ENCODE measurements at regions not wholly inside any gene's neighbourhood (a gene's known extent, or its start where the extent isn't known, plus 50 kb on each side); places are given as distances from the start of the nearest gene placed in this dataset.

GRCh38 chr15:39394496-39394895 is 186.4 kb upstream of the THBS1 start:
- no peaks in the 10 kb centered on the region for H3K36me3 ChIP-seq (replicated peaks in 1 of 2; ENCODE audit: control insufficient read depth in 2 of 2, insufficient read depth in 2 of 2, low read length in 2 of 2)
- H4K8ac ChIP-seq (ENCODE audit: low read depth, low read length) = no peak overlapping the region
- no peak overlapping the region for H4K91ac ChIP-seq (ENCODE audit: low read depth, low read length, poor library complexity)
- no peak overlapping the region for H2AFZ ChIP-seq (ENCODE audit: low read length)
- no peak overlapping the region for H3K4me2 ChIP-seq (ENCODE audit: insufficient read depth, low read length, poor library complexity, severe bottlenecking)
- no peaks in the 10 kb centered on the region for H3K27me3 ChIP-seq (ENCODE audit: control insufficient read depth in 3 of 3, insufficient read depth in 3 of 3, low read depth in 1 of 3, low read length in 3 of 3)
- no peaks in the 10 kb centered on the region for H3K79me1 ChIP-seq (ENCODE audit: low read depth, low read length)
- no peak overlapping the region for H2AK5ac ChIP-seq (ENCODE audit: low read depth, low read length)
- no peak overlapping the region for H3K14ac ChIP-seq (ENCODE audit: low read length)
- H3K9me3 ChIP-seq (replicated peaks in 1 of 2; ENCODE audit: control insufficient read depth in 2 of 2, insufficient read depth in 1 of 2, low read depth in 1 of 2, low read length in 2 of 2) = no peaks in the 10 kb centered on the region
- H3K23ac ChIP-seq (ENCODE audit: low read depth, low read length, poor library complexity) = no peak overlapping the region
- no peak overlapping the region for H2BK120ac ChIP-seq (ENCODE audit: low read depth, low read length)
- DNase-seq (ENCODE audit: low spot score) = no peak
- no peaks in the 10 kb centered on the region for H3K4me1 ChIP-seq (ENCODE audit: control insufficient read depth in 2 of 2, insufficient read depth in 1 of 2, low read depth in 1 of 2, low read length in 2 of 2)
- H2BK12ac ChIP-seq (ENCODE audit: low read length) = no peak overlapping the region
- H2BK5ac ChIP-seq (ENCODE audit: low read length) = no peak overlapping the region
- H3K4ac ChIP-seq (ENCODE audit: low read length) = no peak overlapping the region
- no peak overlapping the region for H3K9ac ChIP-seq (ENCODE audit: low read depth, low read length, poor library complexity)
- no peak overlapping the region for H3K4me3 ChIP-seq (ENCODE audit: low read length in 2 of 2)
- H3K18ac ChIP-seq (ENCODE audit: low read length) = no peak overlapping the region
- no peak overlapping the region for H3K27ac ChIP-seq (replicated peaks; ENCODE audit: low read length)
- H2BK15ac ChIP-seq (ENCODE audit: low read length) = no peak overlapping the region

GRCh38 chr15:39396979-39397615 is 183.8 kb upstream of the THBS1 start:
- Histone ChIP-seq H2BK15ac (ENCODE audit: low read length) (no peak overlapping the region), H3K4me3 (ENCODE audit: low read length in 2 of 2) (no peak overlapping the region), H2BK5ac (ENCODE audit: low read length) (no peak overlapping the region), H2BK12ac (ENCODE audit: low read length) (no peak overlapping the region), H4K91ac (ENCODE audit: low read depth, low read length, poor library complexity) (no peak overlapping the region), H3K23ac (ENCODE audit: low read depth, low read length, poor library complexity) (no peak overlapping the region), H3K27ac (replicated peaks; ENCODE audit: low read length) (no peak overlapping the region), H3K14ac (ENCODE audit: low read length) (no peak overlapping the region), H3K36me3 (replicated peaks in 1 of 2; ENCODE audit: control insufficient read depth in 2 of 2, insufficient read depth in 2 of 2, low read length in 2 of 2) (no peaks in the 10 kb centered on the region), H3K4ac (ENCODE audit: low read length) (no peak overlapping the region), H3K4me2 (ENCODE audit: insufficient read depth, low read length, poor library complexity, severe bottlenecking) (no peak overlapping the region), H2AK5ac (ENCODE audit: low read depth, low read length) (no peak overlapping the region), H3K79me1 (ENCODE audit: low read depth, low read length) (no peaks in the 10 kb centered on the region), H3K4me1 (ENCODE audit: control insufficient read depth in 2 of 2, insufficient read depth in 1 of 2, low read depth in 1 of 2, low read length in 2 of 2) (no peaks in the 10 kb centered on the region), H3K27me3 (ENCODE audit: control insufficient read depth in 3 of 3, insufficient read depth in 3 of 3, low read depth in 1 of 3, low read length in 3 of 3) (no peaks in the 10 kb centered on the region), H2BK120ac (ENCODE audit: low read depth, low read length) (no peak overlapping the region), H4K8ac (ENCODE audit: low read depth, low read length) (no peak overlapping the region), H3K9ac (ENCODE audit: low read depth, low read length, poor library complexity) (no peak overlapping the region), H2AFZ (ENCODE audit: low read length) (no peak overlapping the region), H3K9me3 (replicated peaks in 1 of 2; ENCODE audit: control insufficient read depth in 2 of 2, insufficient read depth in 1 of 2, low read depth in 1 of 2, low read length in 2 of 2) (no peaks in the 10 kb centered on the region), H3K18ac (ENCODE audit: low read length) (no peak overlapping the region)
- DNase-seq (ENCODE audit: low spot score) = no peak
- no CpG with 5 or more reads among the region's 8 CpGs for WGBS, 2 donors (ENCODE audit: extremely low coverage in 2 of 2, insufficient read length in 2 of 2, insufficient replicate concordance in 1 of 2)

- H3K14ac ChIP-seq (ENCODE audit: low read length) = no peak overlapping the region
- no peak overlapping the region for H2BK15ac ChIP-seq (ENCODE audit: low read length)
- H3K27me3 ChIP-seq (ENCODE audit: control insufficient read depth in 3 of 3, insufficient read depth in 3 of 3, low read depth in 1 of 3, low read length in 3 of 3) = no peaks in the 10 kb centered on the region
- no peak overlapping the region for H3K23ac ChIP-seq (ENCODE audit: low read depth, low read length, poor library complexity)
- H4K91ac ChIP-seq (ENCODE audit: low read depth, low read length, poor library complexity) = no peak overlapping the region
- no peak overlapping the region for H2BK120ac ChIP-seq (ENCODE audit: low read depth, low read length)
- no peak overlapping the region for H3K9ac ChIP-seq (ENCODE audit: low read depth, low read length, poor library complexity)
- no peak overlapping the region for H3K4me3 ChIP-seq (ENCODE audit: low read length in 2 of 2)
- no CpG with 5 or more reads among the region's 3 CpGs for WGBS, 2 donors (ENCODE audit: extremely low coverage in 2 of 2, insufficient read length in 2 of 2, insufficient replicate concordance in 1 of 2)
- H2BK12ac ChIP-seq (ENCODE audit: low read length) = no peak overlapping the region
- no peaks in the 10 kb centered on the region for H3K79me1 ChIP-seq (ENCODE audit: low read depth, low read length)
- H3K4ac ChIP-seq (ENCODE audit: low read length) = no peak overlapping the region
- no peaks in the 10 kb centered on the region for H3K4me1 ChIP-seq (ENCODE audit: control insufficient read depth in 2 of 2, insufficient read depth in 1 of 2, low read depth in 1 of 2, low read length in 2 of 2)
- no peak overlapping the region for H2AFZ ChIP-seq (ENCODE audit: low read length)
- no peaks in the 10 kb centered on the region for H3K9me3 ChIP-seq (replicated peaks in 1 of 2; ENCODE audit: control insufficient read depth in 2 of 2, insufficient read depth in 1 of 2, low read depth in 1 of 2, low read length in 2 of 2)
- no peak overlapping the region for H3K27ac ChIP-seq (replicated peaks; ENCODE audit: low read length)
- H3K36me3 ChIP-seq (replicated peaks in 1 of 2; ENCODE audit: control insufficient read depth in 2 of 2, insufficient read depth in 2 of 2, low read length in 2 of 2) = no peaks in the 10 kb centered on the region
- H2BK5ac ChIP-seq (ENCODE audit: low read length) = no peak overlapping the region
- H4K8ac ChIP-seq (ENCODE audit: low read depth, low read length) = no peak overlapping the region
- H2AK5ac ChIP-seq (ENCODE audit: low read depth, low read length) = no peak overlapping the region
- H3K18ac ChIP-seq (ENCODE audit: low read length) = no peak overlapping the region
- no peak for DNase-seq (ENCODE audit: low spot score)
- H3K4me2 ChIP-seq (ENCODE audit: insufficient read depth, low read length, poor library complexity, severe bottlenecking) = no peak overlapping the region
These were observed 183.0 kb upstream of the THBS1 start for GRCh38 chr15:39397883-39398282.

- no peak for DNase-seq (ENCODE audit: low spot score)
- no peaks in the 10 kb centered on the region for H3K79me1 ChIP-seq (ENCODE audit: low read depth, low read length)
These were observed 181.3 kb upstream of the THBS1 start for GRCh38 chr15:39399600-39399999.

More at GRCh38 chr15:39399600-39399999, 181.3 kb upstream of the THBS1 start:
- Histone ChIP-seq H2BK120ac (ENCODE audit: low read depth, low read length) (no peak overlapping the region), H3K4me2 (ENCODE audit: insufficient read depth, low read length, poor library complexity, severe bottlenecking) (no peak overlapping the region), H2AFZ (ENCODE audit: low read length) (no peak overlapping the region), H3K18ac (ENCODE audit: low read length) (no peak overlapping the region), H2AK5ac (ENCODE audit: low read depth, low read length) (no peak overlapping the region), H3K27ac (replicated peaks; ENCODE audit: low read length) (no peak overlapping the region), H3K4ac (ENCODE audit: low read length) (no peak overlapping the region), H3K9ac (ENCODE audit: low read depth, low read length, poor library complexity) (no peak overlapping the region), H2BK5ac (ENCODE audit: low read length) (no peak overlapping the region), H3K4me3 (ENCODE audit: low read length in 2 of 2) (no peak overlapping the region), H3K4me1 (ENCODE audit: control insufficient read depth in 2 of 2, insufficient read depth in 1 of 2, low read depth in 1 of 2, low read length in 2 of 2) (no peaks in the 10 kb centered on the region), H3K36me3 (replicated peaks in 1 of 2; ENCODE audit: control insufficient read depth in 2 of 2, insufficient read depth in 2 of 2, low read length in 2 of 2) (no peaks in the 10 kb centered on the region), H2BK15ac (ENCODE audit: low read length) (no peak overlapping the region), H3K23ac (ENCODE audit: low read depth, low read length, poor library complexity) (no peak overlapping the region), H3K27me3 (ENCODE audit: control insufficient read depth in 3 of 3, insufficient read depth in 3 of 3, low read depth in 1 of 3, low read length in 3 of 3) (no peaks in the 10 kb centered on the region), H4K8ac (ENCODE audit: low read depth, low read length) (no peak overlapping the region), H2BK12ac (ENCODE audit: low read length) (no peak overlapping the region), H4K91ac (ENCODE audit: low read depth, low read length, poor library complexity) (no peak overlapping the region), H3K14ac (ENCODE audit: low read length) (no peak overlapping the region), H3K9me3 (replicated peaks in 1 of 2; ENCODE audit: control insufficient read depth in 2 of 2, insufficient read depth in 1 of 2, low read depth in 1 of 2, low read length in 2 of 2) (no peaks in the 10 kb centered on the region)
- WGBS, 2 donors (ENCODE audit: extremely low coverage in 2 of 2, insufficient read length in 2 of 2, insufficient replicate concordance in 1 of 2) = no CpG with 5 or more reads among the region's 2 CpGs

Data from neuronal stem cell (in vitro differentiated cells).